HG03457 (cell line): ENCODE measurements at regions not wholly inside any gene's neighbourhood (a gene's known extent, or its start where the extent isn't known, plus 50 kb on each side); places are given as distances from the start of the nearest gene placed in this dataset.
"Not testable (repeated sequence)": the region's sequence is repeated elsewhere in the genome, so short reads cannot be mapped to it uniquely, and the experiment has no call there.

Source experiments
- ATAC-seq: cut with Tn5 transposase; IDR thresholded peaks from one replicate; pipeline ENCODE4 v1.9.1; 2021; ENCODE audit warnings: moderate number of reproducible peaks; ENCODE audit not compliant: unreplicated experiment

GRCh38 chr2:150062416-150062815 is 425.1 kb downstream of the RND3 start:
- ATAC-seq, result no peak

- ATAC-seq, result no peak
Observed at GRCh38 chr2:150060341-150060740, 427.1 kb downstream of the RND3 start.

GRCh38 chr2:150059676-150060075 is 427.8 kb downstream of the RND3 start:
- not testable (repeated sequence) for ATAC-seq

- no peak for ATAC-seq
Observed at GRCh38 chr2:150052457-150052856, 435.0 kb downstream of the RND3 start.

GRCh38 chr2:150051004-150051403 is 436.5 kb downstream of the RND3 start:
- ATAC-seq, result no peak

GRCh38 chr2:150050036-150050435 is 437.4 kb downstream of the RND3 start:
- no peak for ATAC-seq

GRCh38 chr2:150047620-150048222 is 439.7 kb downstream of the RND3 start:
- no peak for ATAC-seq

- ATAC-seq, result no peak
Observed at GRCh38 chr2:150046810-150047209, 440.7 kb downstream of the RND3 start.

- no peak for ATAC-seq
Observed at GRCh38 chr2:150046211-150046610, 441.3 kb downstream of the RND3 start.

- no peak for ATAC-seq
Observed at GRCh38 chr2:150045601-150046000, 441.9 kb downstream of the RND3 start.

GRCh38 chr2:150043172-150043500 is 444.3 kb downstream of the RND3 start:
- no peak for ATAC-seq

- no peak for ATAC-seq
Observed at GRCh38 chr2:150042500-150043171, 444.8 kb downstream of the RND3 start.

- no peak for ATAC-seq
Observed at GRCh38 chr2:150041722-150042425, 445.6 kb downstream of the RND3 start.

GRCh38 chr2:150036622-150037021 is 449.0 kb upstream of the MMADHC start:
- ATAC-seq, result no peak

GRCh38 chr2:150034665-150035064 is 447.1 kb upstream of the MMADHC start:
- no peak for ATAC-seq

GRCh38 chr2:150030436-150031190 is 443.0 kb upstream of the MMADHC start:
- no peak for ATAC-seq

GRCh38 chr2:150028322-150028721 is 440.7 kb upstream of the MMADHC start:
- no peak for ATAC-seq

- no peak for ATAC-seq
Observed at GRCh38 chr2:150027164-150027563, 439.6 kb upstream of the MMADHC start.

GRCh38 chr2:150023663-150024062 is 436.1 kb upstream of the MMADHC start:
- ATAC-seq, result no peak

- no peak for ATAC-seq
Observed at GRCh38 chr2:150023044-150023443, 435.5 kb upstream of the MMADHC start.

GRCh38 chr2:150020937-150021673 is 433.5 kb upstream of the MMADHC start:
- no peak for ATAC-seq
